ENCODE measurements at regions not wholly inside any gene's neighbourhood (a gene's known extent, or its start where the extent isn't known, plus 50 kb on each side); places are given as distances from the start of the nearest gene placed in this dataset.

DNA sequence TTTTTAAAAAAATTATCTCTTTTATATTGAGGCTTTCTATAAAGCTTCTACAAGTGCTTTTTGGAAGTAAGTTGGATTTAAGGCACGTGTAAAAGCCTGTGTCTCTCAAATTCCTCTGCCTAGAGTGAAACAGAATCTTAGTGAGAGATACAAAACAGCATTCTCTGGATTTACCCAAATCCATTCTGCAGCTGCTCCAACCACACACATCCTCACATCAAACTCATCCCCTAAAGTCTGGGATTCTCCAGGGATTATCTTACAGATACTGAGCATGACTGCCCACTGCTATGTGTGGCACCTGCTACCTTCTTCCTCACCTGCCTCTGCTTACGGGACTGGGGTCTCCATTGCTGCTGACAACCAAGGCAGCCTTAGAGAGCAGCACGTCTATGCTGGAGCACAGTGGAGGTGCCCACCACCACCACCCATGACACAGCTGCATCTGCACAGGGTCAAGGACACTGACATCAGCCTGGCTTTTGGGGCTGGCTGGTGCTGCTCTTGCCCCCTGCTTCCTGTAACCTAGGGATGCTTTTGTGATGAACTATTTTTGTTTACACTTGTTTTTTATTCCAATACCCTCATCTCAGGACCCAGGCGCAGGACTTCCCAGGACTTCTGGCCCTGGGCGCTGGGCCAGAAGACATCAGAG, 139.2 kb upstream of the NAMPT start:
- Histone ChIP-seq H3K36me3 (no peaks in the 10 kb centered on the region), H3K4me1 (peaks cover 0 to 58% (median 21%) of the 10 kb centered on the region in 12 donors), H3K9me3 (no peaks in the 10 kb centered on the region), H3K27ac (peak overlapping the region in 3 of 12 donors; percentile 1 to 91 (median 45)), H3K4me3 (no peak overlapping the region), H3K27me3 (no peaks in the 10 kb centered on the region)
- intact Hi-C loops (cut with DNase I) = loop anchor here in 1 of 10 donors (5.0 kb wide), 1 partner anchor 137 kb away; no protein-coding TSS in a partner anchor
- no peak for TF ChIP-seq CTCF (IDR thresholded peaks at IDR 0.05)
- TF ChIP-seq POLR2A (IDR thresholded peaks at IDR 0.05) = no peak
- DNase-seq (no peak), ATAC-seq (no peak)
- 86 to 92% (median 92%) methylated on average over 5 of the region's 5 CpGs for WGBS, 4 donors

- intact Hi-C loops (cut with DNase I) = loop anchor here in 1 of 10 donors (5.0 kb wide), 1 partner anchor 136 kb away; no protein-coding TSS in a partner anchor
- Histone ChIP-seq H3K36me3 (no peaks in the 10 kb centered on the region), H3K9me3 (no peaks in the 10 kb centered on the region), H3K27me3 (no peaks in the 10 kb centered on the region), H3K4me1 (peaks cover 0 to 67% (median 21%) of the 10 kb centered on the region in 12 donors), H3K27ac (no peak overlapping the region), H3K4me3 (no peak overlapping the region)
- WGBS, 4 donors = 73 to 85% (median 77%) methylated on average over 5 of the region's 5 CpGs
- DNase-seq (no peak), ATAC-seq (no peak)
- TF ChIP-seq POLR2A (IDR thresholded peaks at IDR 0.05) (no peak), CTCF (IDR thresholded peaks at IDR 0.05) (no peak)
These were observed 138.3 kb upstream of the NAMPT start for GRCh38 chr7:106423111-106423510.

- peak; percentile 68 to 85 (median 79) for DNase-seq
- no peak overlapping the region for H3K4me3 ChIP-seq
- H3K27ac ChIP-seq = peak overlapping the region in 11 of 12 donors; percentile 30 to 92 (median 65)
- peaks cover 0 to 81% (median 21%) of the 10 kb centered on the region in 12 donors for H3K4me1 ChIP-seq
- TF ChIP-seq CTCF (IDR thresholded peaks at IDR 0.05) (no peak), POLR2A (IDR thresholded peaks at IDR 0.05) (no peak)
- 3 to 30% (median 25%) methylated on average over 5 to 6 of the region's 6 CpGs for WGBS, 4 donors
- peaks cover 0 to 9% (median 5%) of the 10 kb centered on the region in 12 donors for H3K9me3 ChIP-seq
- H3K27me3 ChIP-seq = no peaks in the 10 kb centered on the region
- no peaks in the 10 kb centered on the region for H3K36me3 ChIP-seq
- peak; percentile 68 to 82 (median 74) for ATAC-seq
- intact Hi-C loops (cut with DNase I) = loop anchor here in 2 of 10 donors (1.0 to 5.0 kb wide), 2 partner anchors 134 to 136 kb away; no protein-coding TSS in a partner anchor
These were observed 136.5 kb upstream of the NAMPT start for GRCh38 chr7:106421181-106421762.

GRCh38 chr7:106420736-106421135, 136.0 kb upstream of the NAMPT start:
- intact Hi-C loops (cut with DNase I) = loop anchor here in 2 of 10 donors (1.0 to 5.0 kb wide), 2 partner anchors 133 to 135 kb away; no protein-coding TSS in a partner anchor

More at GRCh38 chr7:106420736-106421135, 136.0 kb upstream of the NAMPT start:
- no peaks in the 10 kb centered on the region for H3K36me3 ChIP-seq
- DNase-seq (no peak), ATAC-seq (no peak)
- no peaks in the 10 kb centered on the region for H3K27me3 ChIP-seq
- WGBS, 4 donors = 45 to 54% (median 53%) methylated on average over 5 of the region's 5 CpGs
- peak overlapping the region in 10 of 12 donors; percentile 30 to 92 (median 65) for H3K27ac ChIP-seq
- no peak overlapping the region for H3K4me3 ChIP-seq
- peaks cover 0 to 78% (median 21%) of the 10 kb centered on the region in 12 donors for H3K4me1 ChIP-seq
- H3K9me3 ChIP-seq = peaks cover 0 to 14% (median 10%) of the 10 kb centered on the region in 12 donors
- TF ChIP-seq CTCF (IDR thresholded peaks at IDR 0.05) (no peak), POLR2A (IDR thresholded peaks at IDR 0.05) (no peak)
